Lower leg skin (tissue), 4 donors: ENCODE measurements at regions not wholly inside any gene's neighbourhood (a gene's known extent, or its start where the extent isn't known, plus 50 kb on each side); places are given as distances from the start of the nearest gene placed in this dataset.
"Not testable (repeated sequence)": the region's sequence is repeated elsewhere in the genome, so short reads cannot be mapped to it uniquely, and the experiment has no call there.

Experiments used
- DNase-seq, 2 donors: peaks; one replicate each; pipeline ENCODE4 v3.0.0-alpha.2; 2019; ENCODE audit warnings: low spot score in 2 of 2
- H3K4me3 ChIP-seq: fragments of 200-600 bp; sonication (generic); 2 replicates; pipeline ENCODE4 v1.5.1; 2017; ENCODE audit warnings: mild to moderate bottlenecking, low read depth; ENCODE audit not compliant: poor library complexity, severe bottlenecking
- CTCF ChIP-seq, 3 donors: fragments of 450-650 bp; IDR thresholded peaks; one replicate each; pipeline ENCODE4 v1.5.1; 2016; ENCODE audit warnings: antibody characterized with exemption in 3 of 3, mild to moderate bottlenecking in 3 of 3, moderate library complexity in 2 of 3
- POLR2A ChIP-seq, 2 donors: fragments of 450-650 bp; IDR thresholded peaks; one replicate each; pipeline ENCODE4 v1.6.1; 2016 to 2017; ENCODE audit warnings: antibody characterized with exemption in 2 of 2, mild to moderate bottlenecking in 1 of 2, moderate library complexity in 1 of 2
- WGBS, 2 donors: methylation state at CpG; one replicate each; pipeline ENCODE4 v1.1.5; 2018; 5-methylcytosine and 5-hydroxymethylcytosine counted together
- intact Hi-C: fragments of 100-400 bp; cut with DNase I; formaldehyde crosslinking; loops from one replicate; pipeline ENCODE4 v1.15.0; 2023; ENCODE audit warnings: low total_unique reads

GRCh38 chr22:48070083-48070482 is 1307.6 kb downstream of the TBC1D22A start:
- WGBS, 2 donors: 91 to 94% methylated on average over 9 of the region's 9 CpGs

GRCh38 chr22:48069256-48069655 is 1306.8 kb downstream of the TBC1D22A start:
- 94% methylated on average over 2 of the region's 2 CpGs for WGBS, 2 donors
- H3K4me3 ChIP-seq: no peak overlapping the region
- DNase-seq: no peak
- no peak for TF ChIP-seq CTCF (IDR thresholded peaks at IDR 0.05)
- TF ChIP-seq POLR2A (IDR thresholded peaks at IDR 0.05): no peak
- intact Hi-C loops: no loop called here

More at GRCh38 chr22:48070083-48070482, 1307.6 kb downstream of the TBC1D22A start:
- TF ChIP-seq POLR2A (IDR thresholded peaks at IDR 0.05): no peak
- TF ChIP-seq CTCF (IDR thresholded peaks at IDR 0.05): no peak
- no peak for DNase-seq
- intact Hi-C loops: no loop called here
- no peak overlapping the region for H3K4me3 ChIP-seq

GRCh38 chr22:48068323-48068885 is 1306.0 kb downstream of the TBC1D22A start:
- DNase-seq: no peak
- intact Hi-C loops: no loop called here
- H3K4me3 ChIP-seq: no peak overlapping the region
- 45 to 47% methylated on average over 18 of the region's 18 CpGs for WGBS, 2 donors
- TF ChIP-seq CTCF (IDR thresholded peaks at IDR 0.05) (no peak), POLR2A (IDR thresholded peaks at IDR 0.05) (no peak)

- intact Hi-C loops: no loop called here
- H3K4me3 ChIP-seq: no peak overlapping the region
- no peak for DNase-seq
- whole genome bisulfite sequencing, 2 donors: 83 to 91% methylated on average over 7 of the region's 7 CpGs
- TF ChIP-seq POLR2A (IDR thresholded peaks at IDR 0.05) (no peak), CTCF (IDR thresholded peaks at IDR 0.05) (no peak)
Observed at GRCh38 chr22:48065892-48066291, 1303.4 kb downstream of the TBC1D22A start.

GRCh38 chr22:48061726-48062125 is 1299.3 kb downstream of the TBC1D22A start:
- no peak overlapping the region for H3K4me3 ChIP-seq
- WGBS, 2 donors: 59% methylated on average over 4 of the region's 4 CpGs
- intact Hi-C loops: no loop called here
- no peak for TF ChIP-seq POLR2A (IDR thresholded peaks at IDR 0.05)
- no peak for TF ChIP-seq CTCF (IDR thresholded peaks at IDR 0.05)
- no peak for DNase-seq

GRCh38 chr22:48060266-48060665 is 1297.8 kb downstream of the TBC1D22A start:
- no peak for DNase-seq
- intact Hi-C loops: no loop called here
- WGBS, 2 donors: 86 to 89% methylated on average over 7 of the region's 7 CpGs
- no peak for TF ChIP-seq CTCF (IDR thresholded peaks at IDR 0.05)
- TF ChIP-seq POLR2A (IDR thresholded peaks at IDR 0.05): no peak
- H3K4me3 ChIP-seq: no peak overlapping the region

GRCh38 chr22:48059521-48059920 is 1297.1 kb downstream of the TBC1D22A start:
- 94 to 97% methylated on average over 4 of the region's 4 CpGs for WGBS, 2 donors
- H3K4me3 ChIP-seq, DNase-seq, intact Hi-C loops: not testable (repeated sequence)
